ENCODE measurements at regions not wholly inside any gene's neighbourhood (a gene's known extent, or its start where the extent isn't known, plus 50 kb on each side); places are given as distances from the start of the nearest gene placed in this dataset.

GRCh38 chr3:180354214-180354613, 247.7 kb upstream of the TTC14 start:
- DNase-seq, result no peak

DNA sequence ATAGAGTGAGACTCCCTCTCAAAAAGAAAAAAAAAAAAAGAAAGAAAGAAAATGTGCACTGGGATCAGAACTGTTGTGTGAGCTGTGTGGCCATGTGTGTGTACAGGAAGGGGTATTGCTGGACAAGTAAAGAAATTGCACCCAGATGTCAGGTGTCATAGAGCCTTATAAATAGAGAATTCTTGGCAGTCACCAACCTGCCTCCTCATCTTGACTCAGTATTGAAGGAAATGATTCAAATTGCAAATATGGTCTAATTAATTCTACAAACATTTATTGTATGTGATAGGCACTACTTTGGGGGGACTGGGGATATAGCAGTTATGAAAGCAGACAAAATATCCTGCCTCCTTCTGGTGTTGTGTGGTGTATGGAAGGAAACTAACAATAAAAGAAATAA, 243.8 kb upstream of the TTC14 start:
- DNase-seq, result no peak

- DNase-seq, result no peak
Observed at GRCh38 chr3:180359061-180359952, 242.7 kb upstream of the TTC14 start.

DNA sequence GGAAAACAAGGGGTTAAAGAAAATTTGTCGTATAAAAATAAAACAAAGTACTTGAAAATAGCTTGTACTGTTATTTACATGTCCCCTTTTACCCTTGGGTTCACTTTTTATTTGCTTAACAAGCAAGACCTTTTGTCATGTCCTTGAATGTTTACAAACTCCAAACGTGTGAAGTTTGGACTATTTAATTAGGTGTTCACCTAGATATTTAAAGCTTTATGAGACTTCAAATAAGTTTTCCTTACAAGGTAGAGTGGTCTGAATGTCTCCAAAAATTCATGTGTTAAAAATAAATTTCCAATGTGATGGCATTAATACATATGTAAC, 242.0 kb upstream of the TTC14 start:
- no peak for DNase-seq

DNA sequence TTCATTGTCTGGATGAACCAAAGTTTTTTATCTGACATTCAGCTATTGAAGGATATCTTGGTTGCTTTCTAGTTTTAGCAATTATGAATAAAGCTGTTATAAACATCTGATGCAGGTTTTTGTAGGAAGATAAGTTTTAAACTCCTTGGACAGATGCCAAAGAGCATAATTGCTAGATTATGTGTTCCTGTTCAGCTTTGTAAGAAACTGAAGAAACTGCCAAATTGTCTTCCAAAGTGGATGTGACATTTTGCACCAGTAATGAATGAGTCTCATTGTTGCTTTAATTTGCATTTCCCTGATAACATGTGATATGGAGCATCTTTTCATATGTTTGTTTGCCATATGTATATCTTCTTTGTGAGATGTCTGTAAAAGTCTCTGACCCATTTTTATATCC, 239.9 kb upstream of the TTC14 start:
- no peak for DNase-seq

DNA sequence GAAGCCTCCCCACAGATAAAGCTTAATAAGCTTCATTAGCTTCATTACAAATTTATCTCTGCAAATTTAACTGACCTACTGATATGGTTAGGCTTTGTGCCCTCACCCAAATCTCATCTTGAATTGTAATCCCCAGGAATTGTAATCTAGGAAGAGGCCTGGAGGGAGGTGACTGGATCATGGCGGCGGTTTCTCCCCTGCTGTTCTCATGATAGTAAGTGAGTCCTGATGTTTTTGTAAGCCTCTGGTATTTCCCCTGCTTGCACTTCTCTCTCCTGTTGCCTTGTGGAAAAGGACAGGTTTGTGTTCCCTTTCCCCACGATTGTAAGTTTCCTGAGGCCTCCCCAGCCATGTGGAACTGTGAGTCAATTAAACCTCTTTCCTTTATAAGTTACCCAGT, 226.1 kb upstream of the TTC14 start:
- no peak for DNase-seq

GRCh38 chr3:180378496-180378895, 223.5 kb upstream of the TTC14 start:
- DNase-seq, result no peak

GRCh38 chr3:180382638-180383180, 219.3 kb upstream of the TTC14 start:
- no peak for DNase-seq

DNA sequence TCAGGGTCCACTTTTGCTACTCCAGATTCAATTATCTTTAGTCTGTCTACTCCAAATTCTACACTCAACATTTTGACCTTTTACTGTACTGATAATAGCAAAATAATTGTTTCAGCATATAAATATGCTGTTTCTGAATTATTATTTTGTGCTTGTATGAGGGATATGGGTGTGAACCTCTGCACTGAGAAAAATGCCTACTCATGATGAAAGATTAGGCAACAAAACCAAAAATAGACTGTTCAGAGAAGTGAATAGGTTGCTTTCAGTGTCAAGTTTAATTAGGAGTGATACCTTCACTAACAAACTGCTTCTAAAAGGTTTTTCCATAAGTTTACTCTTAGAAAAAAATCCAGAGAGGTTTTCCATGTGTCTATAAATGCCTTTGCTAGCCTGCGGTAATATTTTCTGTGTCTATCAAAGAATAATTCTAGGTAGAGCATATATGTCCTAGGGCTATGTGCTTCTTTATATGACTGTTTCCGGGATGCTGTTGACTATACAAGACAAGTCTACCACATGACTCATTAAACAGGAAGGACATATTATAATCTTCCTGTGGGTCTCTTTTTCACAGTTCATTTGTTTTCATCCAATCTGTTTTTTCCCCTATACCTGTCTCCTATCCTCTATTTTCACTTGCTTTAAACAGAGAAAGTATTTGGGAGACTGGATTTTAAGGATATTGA, 218.5 kb upstream of the TTC14 start:
- DNase-seq, result no peak

DNA sequence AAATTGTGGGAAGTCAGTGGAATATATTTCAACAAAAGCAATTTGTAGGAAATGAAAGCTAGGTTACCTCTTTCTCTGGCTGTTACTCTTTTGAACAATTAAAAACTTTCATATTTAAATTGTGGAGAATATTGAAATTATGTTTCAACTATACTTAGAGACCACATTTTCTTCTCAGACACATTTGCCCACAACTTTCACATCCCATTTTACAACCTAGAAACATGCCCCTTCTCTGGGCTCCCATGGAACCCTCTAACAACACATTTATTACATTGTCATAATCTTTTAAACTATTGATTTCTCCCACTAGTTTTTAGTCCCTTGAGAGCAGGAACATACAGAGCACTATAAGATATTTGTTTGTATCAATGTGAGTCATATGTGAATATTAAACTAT, 211.7 kb upstream of the TTC14 start:
- no peak for DNase-seq

DNA sequence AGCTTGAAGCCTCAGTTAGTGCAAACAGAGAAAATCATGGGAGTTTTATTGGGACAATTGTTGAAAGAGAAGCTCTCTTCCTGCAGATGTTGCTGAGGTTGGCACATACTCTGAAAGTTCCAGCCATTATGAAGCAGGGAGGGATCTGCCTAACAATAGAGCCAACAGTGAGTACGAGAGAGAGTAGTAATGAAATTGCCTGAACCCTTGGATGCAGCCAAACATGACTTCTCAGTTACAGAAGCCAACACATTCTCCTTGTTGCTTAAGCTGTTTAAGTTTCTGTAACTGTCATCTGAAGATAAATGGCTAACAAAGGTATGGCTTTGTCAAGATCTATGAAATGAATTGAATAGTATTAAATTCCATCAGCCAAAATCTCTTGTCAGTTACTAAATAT, 211.0 kb upstream of the TTC14 start:
- no peak for DNase-seq

- no peak for DNase-seq
Observed at GRCh38 chr3:180401226-180401625, 200.7 kb upstream of the TTC14 start.

DNA sequence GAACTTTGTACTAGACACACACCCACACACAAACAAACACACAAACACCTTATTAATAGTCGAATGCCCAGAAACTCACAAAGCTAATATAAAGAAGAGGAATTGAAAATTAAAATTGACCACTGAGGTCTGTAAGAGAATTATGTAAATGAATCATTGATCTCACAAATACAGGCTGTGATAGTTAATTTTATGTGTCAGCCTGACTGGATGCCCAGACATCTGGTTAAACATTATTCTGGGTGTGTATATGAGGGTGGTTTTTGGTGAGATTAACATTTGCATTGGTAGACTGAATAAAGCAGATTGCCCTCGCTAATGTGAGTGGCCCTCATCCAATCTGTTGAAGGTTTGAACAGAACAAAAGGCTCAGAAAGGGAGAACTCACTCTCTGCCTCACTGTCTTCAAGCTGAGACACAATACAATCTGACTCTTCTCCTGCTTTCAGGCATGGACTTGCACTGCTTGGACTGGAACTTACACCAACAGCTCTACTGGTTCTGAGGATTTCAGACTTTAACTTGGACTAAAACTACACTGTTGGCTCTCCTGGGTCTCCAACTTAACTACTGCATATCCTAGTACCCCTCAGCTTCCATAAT, 199.4 kb upstream of the TTC14 start:
- no peak for DNase-seq

GRCh38 chr3:180403156-180403555, 198.8 kb upstream of the TTC14 start:
- DNase-seq, result no peak

DNA sequence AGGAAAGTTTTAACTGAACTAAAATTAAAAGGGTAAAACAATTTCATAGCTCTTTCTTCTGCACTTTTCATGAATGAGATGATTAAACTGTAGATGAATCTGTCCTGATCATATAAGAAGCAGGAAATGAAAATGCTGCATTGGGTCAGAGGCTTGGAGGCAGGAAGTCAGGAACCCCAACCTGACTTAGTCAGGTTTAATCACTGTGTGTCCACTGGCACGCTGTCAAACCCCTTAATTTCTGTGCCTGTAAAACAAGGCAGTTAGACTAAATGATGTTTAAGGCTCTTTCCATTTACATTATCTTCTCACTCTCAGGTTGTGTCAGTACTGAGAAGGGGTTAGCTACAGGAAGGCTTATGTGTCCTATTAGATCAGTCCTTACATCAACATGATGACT, 193.3 kb upstream of the TTC14 start:
- no peak for DNase-seq

DNA sequence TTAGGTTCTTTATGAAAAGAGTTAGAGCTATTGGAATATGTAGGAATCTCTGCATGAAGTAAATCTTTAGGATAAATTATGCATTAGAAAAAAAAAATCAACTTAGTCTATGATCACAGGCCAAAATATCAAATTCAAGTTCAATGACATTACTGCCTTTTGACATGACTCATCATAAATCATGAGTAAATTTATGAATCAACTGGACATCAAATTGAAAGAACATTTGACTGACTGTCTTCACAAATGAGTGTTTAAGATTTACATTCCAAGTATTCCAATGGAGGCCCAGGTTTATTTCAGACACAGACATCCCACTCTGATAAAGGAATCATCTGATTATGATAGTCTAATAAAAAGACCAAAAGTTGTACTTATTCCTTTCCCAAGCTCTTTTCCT, 192.8 kb upstream of the TTC14 start:
- no peak for DNase-seq

- no peak for DNase-seq
Observed at GRCh38 chr3:180409883-180410282, 192.1 kb upstream of the TTC14 start.

GRCh38 chr3:180414157-180414556, 187.8 kb upstream of the TTC14 start:
- no peak for DNase-seq

- no peak for DNase-seq
Observed at GRCh38 chr3:180416111-180416594, 185.8 kb upstream of the TTC14 start.

DNA sequence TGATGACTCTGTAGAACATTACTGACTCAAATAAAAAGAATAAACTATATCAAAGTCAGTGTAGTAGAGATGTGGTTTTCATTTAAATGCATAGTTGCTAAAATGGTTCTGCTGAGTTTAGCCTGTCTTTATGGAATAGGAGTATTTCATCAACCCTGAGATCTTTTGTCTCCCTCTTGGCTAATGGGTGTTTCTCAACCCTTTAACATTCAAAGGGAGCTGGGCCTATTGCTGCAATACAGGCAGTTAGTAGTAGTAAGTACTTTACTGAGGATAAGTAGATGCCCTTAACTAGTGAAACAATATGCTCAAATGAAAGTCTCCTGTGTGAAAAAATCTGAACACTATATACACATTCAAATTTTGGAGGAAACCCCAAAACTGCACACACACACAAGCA, 184.7 kb upstream of the TTC14 start:
- DNase-seq, result no peak

- no peak for DNase-seq
Observed at GRCh38 chr3:180420016-180420415, 181.9 kb upstream of the TTC14 start.

DNA sequence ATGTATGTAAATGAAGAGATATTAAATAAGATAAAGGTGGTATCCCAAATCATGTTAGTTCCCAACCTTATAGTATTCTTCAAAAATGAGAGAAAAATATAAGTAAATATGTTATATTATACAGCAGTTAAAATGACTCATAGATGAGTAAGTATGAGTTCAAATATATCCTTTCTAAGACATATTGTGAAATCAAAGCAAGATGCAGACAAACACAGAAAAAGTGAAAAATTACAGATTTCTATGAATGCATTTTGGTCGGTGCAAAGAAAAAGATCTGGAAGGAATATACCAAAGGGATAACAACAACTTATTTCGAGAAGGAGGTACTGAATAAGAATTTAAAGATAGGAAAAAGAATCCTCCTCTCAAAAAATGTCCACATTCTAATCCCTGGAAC, 181.2 kb upstream of the TTC14 start:
- no peak for DNase-seq

DNA sequence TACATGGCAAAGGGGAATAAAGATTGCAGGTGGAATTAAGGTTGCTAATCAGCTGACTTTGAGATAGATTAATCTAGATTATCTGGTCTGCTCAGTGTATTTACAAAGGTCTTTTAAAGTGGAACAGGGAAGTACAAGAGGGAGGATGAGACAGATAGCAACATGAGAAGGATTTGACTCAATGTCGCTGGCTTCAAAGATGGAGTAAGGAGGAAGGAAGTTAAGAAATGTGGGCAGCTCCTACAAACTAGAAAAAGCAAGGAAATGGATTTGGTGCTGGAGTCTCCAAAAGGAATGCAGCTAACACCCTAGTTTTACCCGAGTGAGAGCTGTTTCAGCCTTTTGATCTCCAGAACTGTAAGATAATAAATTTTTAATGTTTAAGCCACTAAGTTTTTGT, 180.7 kb upstream of the TTC14 start:
- no peak for DNase-seq

DNA sequence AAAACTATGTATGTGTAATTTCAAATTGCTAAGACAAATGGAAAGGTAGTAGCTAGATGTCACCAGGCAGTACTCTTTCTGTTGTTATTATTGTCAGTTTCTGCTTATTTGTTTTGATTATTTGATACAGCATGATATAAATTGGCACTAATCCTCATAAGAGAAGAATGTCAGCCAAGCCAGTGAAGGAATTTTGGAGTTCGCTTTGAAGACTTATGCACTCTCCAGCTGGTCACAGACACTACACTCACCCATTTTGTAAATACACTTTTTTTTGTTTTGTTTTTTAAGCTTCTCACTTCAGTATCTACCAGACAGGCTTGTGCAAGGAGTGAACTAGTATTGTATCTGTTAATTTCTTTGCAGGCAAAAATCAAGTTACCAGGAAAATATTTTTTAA, 180.2 kb upstream of the TTC14 start:
- no peak for DNase-seq

Measured in NCI-H510A (cell line).